ENCODE measurements at regions not wholly inside any gene's neighbourhood (a gene's known extent, or its start where the extent isn't known, plus 50 kb on each side); places are given as distances from the start of the nearest gene placed in this dataset.
"Not testable (repeated sequence)": the region's sequence is repeated elsewhere in the genome, so short reads cannot be mapped to it uniquely, and the experiment has no call there.

- H3K9me3 ChIP-seq: no peaks in the 10 kb centered on the region
- no peak for TF ChIP-seq CTCF (IDR thresholded peaks at IDR 0.05)
- TF ChIP-seq POLR2A (IDR thresholded peaks at IDR 0.05): no peak
- no peak for DNase-seq
- no peaks in the 10 kb centered on the region for H3K36me3 ChIP-seq (ENCODE audit: low read depth, missing control alignments)
- intact Hi-C loops (cut with DNase I; ENCODE audit: low total_unique reads): no loop called here
- 88 to 93% methylated on average over 2 of the region's 2 CpGs for WGBS, 2 donors
- no peaks in the 10 kb centered on the region for H3K27me3 ChIP-seq
- no peaks in the 10 kb centered on the region for H3K4me1 ChIP-seq
- no peak overlapping the region for H3K4me3 ChIP-seq
- H3K27ac ChIP-seq: no peak overlapping the region
Measured at GRCh38 chr6:140382355-140382754, 1007.9 kb upstream of the CITED2 start.

GRCh38 chr6:140380427-140381218 is 1006.2 kb upstream of the CITED2 start:
- H3K27ac ChIP-seq: no peak overlapping the region
- no peak for TF ChIP-seq CTCF (IDR thresholded peaks at IDR 0.05)
- TF ChIP-seq POLR2A (IDR thresholded peaks at IDR 0.05): no peak
- no peaks in the 10 kb centered on the region for H3K27me3 ChIP-seq
- 89 to 92% methylated on average over 3 of the region's 3 CpGs for WGBS, 2 donors
- DNase-seq: no peak
- H3K9me3 ChIP-seq: no peaks in the 10 kb centered on the region
- intact Hi-C loops (cut with DNase I; ENCODE audit: low total_unique reads): no loop called here
- no peaks in the 10 kb centered on the region for H3K36me3 ChIP-seq (ENCODE audit: low read depth, missing control alignments)
- H3K4me3 ChIP-seq: no peak overlapping the region
- H3K4me1 ChIP-seq: no peaks in the 10 kb centered on the region

DNA sequence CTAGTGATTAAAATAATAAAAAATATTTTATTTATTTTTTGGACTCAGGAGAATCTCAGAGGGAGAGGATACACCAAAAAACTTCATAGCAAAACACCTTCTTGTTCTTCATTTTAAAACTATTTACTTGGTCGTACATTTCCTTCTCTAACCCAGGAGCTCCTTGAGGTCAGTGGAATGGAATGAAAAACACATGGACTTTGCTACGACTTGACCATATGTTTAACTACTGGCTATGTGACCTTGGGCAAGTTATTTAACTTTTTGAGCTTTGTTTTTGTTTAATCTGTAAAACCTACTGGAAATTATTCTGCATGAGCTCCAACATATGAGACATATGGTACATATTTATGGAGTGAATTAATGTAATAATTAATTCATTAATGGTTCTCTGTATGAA is 1005.5 kb upstream of the CITED2 start:
- 50 to 57% methylated on average over 2 of the region's 2 CpGs for WGBS, 2 donors
- H3K4me1 ChIP-seq: no peaks in the 10 kb centered on the region
- H3K9me3 ChIP-seq: no peaks in the 10 kb centered on the region
- no peak overlapping the region for H3K4me3 ChIP-seq
- intact Hi-C loops (cut with DNase I; ENCODE audit: low total_unique reads): no loop called here
- TF ChIP-seq POLR2A (IDR thresholded peaks at IDR 0.05): no peak
- no peak for TF ChIP-seq CTCF (IDR thresholded peaks at IDR 0.05)
- H3K27me3 ChIP-seq: no peaks in the 10 kb centered on the region
- H3K27ac ChIP-seq: no peak overlapping the region
- no peak for DNase-seq
- no peaks in the 10 kb centered on the region for H3K36me3 ChIP-seq (ENCODE audit: low read depth, missing control alignments)

- no peak for TF ChIP-seq POLR2A (IDR thresholded peaks at IDR 0.05)
- TF ChIP-seq CTCF (IDR thresholded peaks at IDR 0.05): no peak
- no peak for DNase-seq
- H3K36me3 ChIP-seq (ENCODE audit: low read depth, missing control alignments): no peaks in the 10 kb centered on the region
- no peaks in the 10 kb centered on the region for H3K9me3 ChIP-seq
- no peak overlapping the region for H3K27ac ChIP-seq
- H3K27me3 ChIP-seq: no peaks in the 10 kb centered on the region
- intact Hi-C loops (cut with DNase I; ENCODE audit: low total_unique reads): no loop called here
- no peak overlapping the region for H3K4me3 ChIP-seq
- no peaks in the 10 kb centered on the region for H3K4me1 ChIP-seq
Measured at GRCh38 chr6:140376209-140376608, 1001.8 kb upstream of the CITED2 start.

- H3K27me3 ChIP-seq; H3K4me1 ChIP-seq; H3K27ac ChIP-seq; H3K36me3 ChIP-seq (ENCODE audit: low read depth, missing control alignments); H3K4me3 ChIP-seq; DNase-seq; intact Hi-C loops (cut with DNase I; ENCODE audit: low total_unique reads); H3K9me3 ChIP-seq: not testable (repeated sequence)
- 51 to 81% methylated on average over 19 to 21 of the region's 24 CpGs for WGBS, 2 donors
Measured at GRCh38 chr6:140373728-140374127, 999.3 kb upstream of the CITED2 start.
